LNCaP clone FGC (cell line): ENCODE measurements at regions not wholly inside any gene's neighbourhood (a gene's known extent, or its start where the extent isn't known, plus 50 kb on each side); places are given as distances from the start of the nearest gene placed in this dataset.

ENCODE experiments used
- DNase-seq: peaks from one replicate; pipeline ENCODE4 v3.0.0-alpha.2; 2011; ENCODE audit warnings: low read depth
- H3K4me3 ChIP-seq: 2 replicates; pipeline ENCODE4 v1.5.1; 2011; ENCODE audit warnings: mild to moderate bottlenecking, low read depth, low read length, control low read depth
- TF ChIP-seq, protein P1 (sequence below): IDR thresholded peaks from 2 replicates; pipeline ENCODE4 v1.5.1; 2012; ENCODE audit warnings: mild to moderate bottlenecking; ENCODE audit not compliant: control insufficient read depth, insufficient read depth; ENCODE audit errors: extremely low read depth

GRCh38 chrX:126300401-126300800 is 134.3 kb upstream of the DCAF12L2 start:
- TF ChIP-seq, protein P1, sequence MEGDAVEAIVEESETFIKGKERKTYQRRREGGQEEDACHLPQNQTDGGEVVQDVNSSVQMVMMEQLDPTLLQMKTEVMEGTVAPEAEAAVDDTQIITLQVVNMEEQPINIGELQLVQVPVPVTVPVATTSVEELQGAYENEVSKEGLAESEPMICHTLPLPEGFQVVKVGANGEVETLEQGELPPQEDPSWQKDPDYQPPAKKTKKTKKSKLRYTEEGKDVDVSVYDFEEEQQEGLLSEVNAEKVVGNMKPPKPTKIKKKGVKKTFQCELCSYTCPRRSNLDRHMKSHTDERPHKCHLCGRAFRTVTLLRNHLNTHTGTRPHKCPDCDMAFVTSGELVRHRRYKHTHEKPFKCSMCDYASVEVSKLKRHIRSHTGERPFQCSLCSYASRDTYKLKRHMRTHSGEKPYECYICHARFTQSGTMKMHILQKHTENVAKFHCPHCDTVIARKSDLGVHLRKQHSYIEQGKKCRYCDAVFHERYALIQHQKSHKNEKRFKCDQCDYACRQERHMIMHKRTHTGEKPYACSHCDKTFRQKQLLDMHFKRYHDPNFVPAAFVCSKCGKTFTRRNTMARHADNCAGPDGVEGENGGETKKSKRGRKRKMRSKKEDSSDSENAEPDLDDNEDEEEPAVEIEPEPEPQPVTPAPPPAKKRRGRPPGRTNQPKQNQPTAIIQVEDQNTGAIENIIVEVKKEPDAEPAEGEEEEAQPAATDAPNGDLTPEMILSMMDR, result no peak
- no peak overlapping the region for H3K4me3 ChIP-seq
- no peak for DNase-seq

- no peak for DNase-seq
- no peak overlapping the region for H3K4me3 ChIP-seq
- TF ChIP-seq, protein P1, result no peak
Observed at GRCh38 chrX:126272795-126273497, 106.9 kb upstream of the DCAF12L2 start.

DNA sequence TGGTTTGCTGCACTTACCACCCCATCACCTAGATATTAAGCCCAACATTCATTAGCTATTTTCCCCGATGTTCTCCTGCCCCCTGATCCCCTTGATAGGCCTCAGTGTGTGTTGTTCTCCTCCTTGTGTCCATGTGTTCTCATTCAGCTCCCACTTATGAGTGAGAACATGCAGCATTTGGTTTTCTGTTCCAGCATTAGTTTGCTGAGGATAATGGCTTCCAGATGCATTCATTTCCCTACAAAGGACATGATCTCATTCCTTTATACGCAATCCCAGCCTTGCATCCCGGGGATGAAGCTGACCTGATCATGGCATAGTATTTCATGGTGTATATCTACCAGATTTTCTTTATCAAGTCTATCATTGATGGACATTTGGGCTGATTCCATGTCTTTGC is 99.0 kb upstream of the DCAF12L2 start:
- H3K4me3 ChIP-seq, result no peak overlapping the region
- TF ChIP-seq, protein P1, result no peak
- DNase-seq, result no peak

- H3K4me3 ChIP-seq, result no peak overlapping the region
- no peak for DNase-seq
- TF ChIP-seq, protein P1, result no peak
Observed at GRCh38 chrX:126238220-126238619, 72.1 kb upstream of the DCAF12L2 start.

DNA sequence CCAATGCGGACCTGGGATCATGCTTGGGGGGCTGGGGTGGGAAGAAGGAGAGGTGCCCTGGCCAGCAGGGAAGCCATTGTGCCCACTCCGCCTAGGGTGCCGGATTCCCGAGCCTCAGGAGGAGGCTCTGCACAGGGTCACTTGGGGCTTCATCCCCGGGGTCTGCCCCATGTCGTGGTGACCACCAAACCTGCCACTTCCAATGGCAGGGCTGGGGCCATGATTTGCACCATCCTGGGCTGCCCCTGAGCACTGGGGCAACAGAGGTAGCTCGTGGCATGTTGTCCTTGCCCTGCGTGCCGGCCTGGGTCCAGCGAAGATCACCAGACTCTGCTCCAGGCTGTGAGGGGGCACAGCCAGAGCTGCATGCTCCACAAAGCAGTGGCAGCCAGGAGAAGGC is 71.4 kb upstream of the DCAF12L2 start:
- no peak for DNase-seq
- TF ChIP-seq, protein P1, result no peak

More for the DNA sequence above, 71.4 kb upstream of the DCAF12L2 start:
- no peak overlapping the region for H3K4me3 ChIP-seq
